Chondrocyte (in vitro differentiated cells): ENCODE measurements at regions not wholly inside any gene's neighbourhood (a gene's known extent, or its start where the extent isn't known, plus 50 kb on each side); places are given as distances from the start of the nearest gene placed in this dataset.

ENCODE experiments used
- DNase-seq: peaks from one replicate; pipeline ENCODE4 v3.0.0; 2021; ENCODE audit warnings: mixed read lengths, low spot score
- H3K27ac Mint-ChIP-seq: one replicate; pipeline ENCODE4 v1.8.0; 2021; ENCODE audit warnings: mild to moderate bottlenecking, moderate library complexity, mixed read lengths; ENCODE audit not compliant: unreplicated experiment
- H3K27me3 Mint-ChIP-seq: 2 replicates; pipeline ENCODE4 v1.8.0; 2021; ENCODE audit warnings: low read depth, mixed read lengths
- H3K36me3 Mint-ChIP-seq: 2 replicates; pipeline ENCODE4 v1.8.0; 2021; ENCODE audit warnings: low read depth, mixed read lengths
- H3K4me1 Mint-ChIP-seq: 2 replicates; pipeline ENCODE4 v1.8.0; 2021; ENCODE audit warnings: low read depth, mild to moderate bottlenecking, mixed read lengths
- H3K4me3 Mint-ChIP-seq: one replicate; pipeline ENCODE4 v1.8.0; 2021; ENCODE audit warnings: mild to moderate bottlenecking, moderate library complexity, mixed read lengths; ENCODE audit not compliant: unreplicated experiment
- H3K9me3 Mint-ChIP-seq: 2 replicates; pipeline ENCODE4 v1.8.0; 2021; ENCODE audit warnings: low read depth, mixed read lengths
- TF ChIP-seq, protein P1 (sequence below): fragments of 200-600 bp; sonication (generic); IDR thresholded peaks from 2 replicates; pipeline ENCODE4 v1.5.0; 2021; ENCODE audit warnings: antibody characterized with exemption, mild to moderate bottlenecking, moderate library complexity

DNA sequence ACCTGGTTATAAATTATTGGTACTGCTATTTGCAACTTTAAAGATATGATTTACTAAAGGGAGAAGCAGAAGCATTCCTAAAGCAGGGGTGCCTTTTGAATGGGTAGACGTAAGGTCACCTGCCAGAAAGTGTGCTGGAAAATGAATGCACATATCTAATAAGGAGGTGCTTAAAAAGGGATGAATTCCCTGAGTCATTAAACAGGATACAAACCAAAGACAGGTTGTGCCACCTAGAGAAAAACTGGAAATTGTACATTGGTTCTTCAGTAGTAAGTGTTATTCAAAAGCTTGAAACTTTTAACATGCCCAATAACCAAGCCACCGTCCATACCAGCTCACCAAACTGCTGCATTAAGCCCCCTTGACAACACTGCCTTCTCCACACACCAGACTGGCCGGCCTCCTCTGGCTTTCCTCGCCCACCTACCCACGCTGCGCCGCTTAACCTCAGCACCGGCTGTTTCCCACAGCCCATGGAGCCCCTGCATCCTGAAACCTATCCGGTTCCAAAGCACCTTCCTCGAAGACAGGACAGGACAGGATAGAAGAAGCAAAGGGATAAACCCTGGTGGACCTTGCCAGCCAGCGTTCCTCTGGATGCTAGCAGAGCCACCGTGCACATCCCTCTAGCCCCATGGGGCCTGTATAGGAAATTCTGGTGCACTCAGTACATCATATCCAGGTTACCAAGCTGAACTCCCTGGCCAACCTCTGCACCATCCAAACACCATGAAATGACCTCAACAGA is 201.5 kb upstream of the CAND1 start:
- Mint-ChIP-seq H3K27me3 (no peaks in the 10 kb centered on the region), H3K36me3 (no peaks in the 10 kb centered on the region), H3K4me3 (peak overlapping the region; percentile 83), H3K9me3 (no peaks in the 10 kb centered on the region), H3K4me1 (peaks cover 22% of the 10 kb centered on the region), H3K27ac (peak overlapping the region; percentile 13)
- no peak for DNase-seq
- TF ChIP-seq, protein P1, sequence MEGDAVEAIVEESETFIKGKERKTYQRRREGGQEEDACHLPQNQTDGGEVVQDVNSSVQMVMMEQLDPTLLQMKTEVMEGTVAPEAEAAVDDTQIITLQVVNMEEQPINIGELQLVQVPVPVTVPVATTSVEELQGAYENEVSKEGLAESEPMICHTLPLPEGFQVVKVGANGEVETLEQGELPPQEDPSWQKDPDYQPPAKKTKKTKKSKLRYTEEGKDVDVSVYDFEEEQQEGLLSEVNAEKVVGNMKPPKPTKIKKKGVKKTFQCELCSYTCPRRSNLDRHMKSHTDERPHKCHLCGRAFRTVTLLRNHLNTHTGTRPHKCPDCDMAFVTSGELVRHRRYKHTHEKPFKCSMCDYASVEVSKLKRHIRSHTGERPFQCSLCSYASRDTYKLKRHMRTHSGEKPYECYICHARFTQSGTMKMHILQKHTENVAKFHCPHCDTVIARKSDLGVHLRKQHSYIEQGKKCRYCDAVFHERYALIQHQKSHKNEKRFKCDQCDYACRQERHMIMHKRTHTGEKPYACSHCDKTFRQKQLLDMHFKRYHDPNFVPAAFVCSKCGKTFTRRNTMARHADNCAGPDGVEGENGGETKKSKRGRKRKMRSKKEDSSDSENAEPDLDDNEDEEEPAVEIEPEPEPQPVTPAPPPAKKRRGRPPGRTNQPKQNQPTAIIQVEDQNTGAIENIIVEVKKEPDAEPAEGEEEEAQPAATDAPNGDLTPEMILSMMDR = no peak

DNA sequence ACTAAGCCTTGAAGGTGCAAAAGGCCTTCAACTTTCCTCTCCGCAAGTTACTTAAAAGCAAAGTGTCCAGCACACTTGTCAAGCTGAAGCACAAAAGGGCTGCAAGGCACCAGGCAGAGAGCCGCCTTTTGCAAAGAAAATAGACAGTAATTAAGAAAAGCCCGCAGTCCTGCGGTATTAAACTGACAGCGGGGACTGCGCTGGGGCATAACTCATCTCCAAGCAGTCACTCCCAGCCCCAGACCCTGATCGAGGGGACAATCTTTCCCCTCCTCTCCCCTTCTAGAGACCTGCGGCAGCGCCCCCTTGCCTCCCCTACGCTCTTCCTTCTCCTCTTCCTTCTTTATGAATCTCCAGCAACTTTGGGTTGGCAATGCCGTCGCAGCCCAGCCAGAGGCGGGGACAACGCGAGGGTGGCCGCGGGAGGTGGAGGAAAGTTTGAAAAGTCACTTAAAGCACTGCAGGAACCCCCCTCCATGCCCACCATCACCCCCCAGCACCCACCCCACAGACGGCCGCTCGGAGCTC is 200.9 kb upstream of the CAND1 start:
- Mint-ChIP-seq H3K4me1 (peaks cover 22% of the 10 kb centered on the region), H3K27me3 (no peaks in the 10 kb centered on the region), H3K27ac (peak overlapping the region; percentile 75), H3K4me3 (peak overlapping the region; percentile 83), H3K9me3 (no peaks in the 10 kb centered on the region), H3K36me3 (no peaks in the 10 kb centered on the region)
- TF ChIP-seq, protein P1 = peak; percentile 63
- DNase-seq = no peak

DNA sequence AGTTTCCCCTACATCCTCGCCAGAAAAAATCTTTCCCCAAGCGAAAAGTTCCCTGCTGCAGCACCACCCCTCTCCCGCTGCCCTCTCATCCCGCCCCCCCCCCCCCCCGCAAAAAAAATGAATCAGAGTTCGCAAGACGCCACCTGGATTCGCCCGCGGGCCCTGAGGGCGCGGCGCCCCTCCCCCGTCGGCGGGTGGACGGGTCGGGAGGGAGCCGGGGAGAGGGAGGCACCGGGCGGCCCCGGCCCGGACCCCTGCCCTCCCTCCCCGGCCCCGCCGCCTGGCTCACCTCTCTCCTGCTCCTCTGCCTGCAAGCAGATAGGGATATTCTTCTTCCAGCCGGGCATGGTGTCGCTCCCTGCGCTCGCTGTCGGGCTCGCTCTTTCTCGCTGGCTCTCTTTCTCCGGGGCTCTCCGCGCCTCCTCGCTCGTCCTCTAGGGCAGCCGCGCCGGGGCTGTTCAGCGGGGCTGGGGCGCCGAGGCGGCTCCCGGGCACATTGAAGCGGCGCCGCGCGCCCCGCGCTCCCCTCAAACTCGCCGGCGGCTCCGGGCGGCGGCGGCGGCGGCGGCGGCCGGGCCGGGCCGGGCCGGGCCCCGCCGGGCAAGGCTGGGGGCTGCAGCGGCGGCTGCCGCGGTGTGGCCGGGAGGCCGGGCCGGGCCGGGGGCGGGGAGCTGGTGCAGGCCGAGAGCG is 200.3 kb upstream of the CAND1 start:
- H3K36me3 Mint-ChIP-seq = no peaks in the 10 kb centered on the region
- DNase-seq = no peak
- peak overlapping the region; percentile 75 for H3K27ac Mint-ChIP-seq
- H3K27me3 Mint-ChIP-seq = no peaks in the 10 kb centered on the region
- TF ChIP-seq, protein P1 = no peak
- H3K4me3 Mint-ChIP-seq = peak overlapping the region; percentile 87
- no peaks in the 10 kb centered on the region for H3K9me3 Mint-ChIP-seq
- peaks cover 22% of the 10 kb centered on the region for H3K4me1 Mint-ChIP-seq

DNA sequence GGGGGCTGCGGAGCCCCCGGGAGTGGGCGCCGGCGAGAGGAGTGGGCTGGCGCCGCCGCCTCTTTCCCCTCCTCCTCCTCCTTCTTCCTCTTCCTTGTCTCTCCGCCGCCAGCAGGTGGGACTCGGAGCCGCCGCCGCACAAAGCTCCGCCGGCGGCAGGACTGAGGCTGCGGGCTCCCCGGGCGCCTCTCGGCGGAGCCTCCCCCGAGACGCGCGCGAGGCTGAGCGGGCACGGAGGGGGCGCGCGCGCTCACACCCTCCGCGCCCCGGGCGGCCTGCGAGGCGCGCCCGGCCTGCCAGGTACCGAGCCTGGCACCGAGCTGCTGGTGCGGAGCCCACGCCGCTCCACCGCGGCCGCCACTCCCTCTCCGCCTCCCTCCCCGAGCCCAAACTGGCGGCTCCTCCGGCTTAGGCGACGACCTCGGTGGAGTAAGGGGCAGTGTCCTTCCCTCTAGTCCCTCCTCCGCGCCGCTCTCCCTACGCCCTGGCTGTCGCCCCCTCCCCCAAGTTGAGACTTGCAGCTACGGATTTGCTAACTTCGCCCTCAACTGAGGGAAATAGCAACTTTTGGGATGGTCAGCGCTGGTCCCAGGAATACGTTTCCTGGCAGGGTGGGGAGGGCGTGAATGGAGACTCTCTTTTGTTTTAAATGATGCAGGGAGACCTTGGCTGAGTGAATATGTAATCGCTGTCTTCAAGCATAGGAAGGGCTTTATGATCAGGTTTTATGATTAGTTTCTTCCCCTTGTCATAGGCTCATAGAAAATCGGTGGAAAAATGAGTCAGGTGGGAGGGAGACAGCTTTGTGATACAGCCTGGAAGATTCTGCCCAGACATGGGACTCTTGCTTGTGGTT is 199.5 kb upstream of the CAND1 start:
- H3K27ac Mint-ChIP-seq = peak overlapping the region; percentile 70
- no peaks in the 10 kb centered on the region for H3K9me3 Mint-ChIP-seq
- TF ChIP-seq, protein P1 = peak; percentile 40
- DNase-seq = no peak
- no peaks in the 10 kb centered on the region for H3K36me3 Mint-ChIP-seq
- peaks cover 22% of the 10 kb centered on the region for H3K4me1 Mint-ChIP-seq
- H3K27me3 Mint-ChIP-seq = no peaks in the 10 kb centered on the region
- peak overlapping the region; percentile 78 for H3K4me3 Mint-ChIP-seq

DNA sequence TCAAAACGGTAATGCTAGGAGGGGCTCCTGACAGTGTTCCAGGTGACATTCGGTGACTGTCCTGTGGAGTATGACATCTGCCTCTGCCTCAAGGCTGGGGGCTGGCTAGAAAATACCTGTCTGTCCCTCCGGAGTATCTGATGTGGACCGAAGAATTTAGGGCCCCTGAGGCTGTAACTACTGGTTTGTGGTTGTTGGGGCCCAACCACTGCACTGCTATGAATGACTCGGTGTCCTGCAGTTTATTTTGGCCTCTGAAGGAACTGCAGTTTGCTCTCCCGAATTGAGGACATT is 198.9 kb upstream of the CAND1 start:
- peaks cover 22% of the 10 kb centered on the region for H3K4me1 Mint-ChIP-seq
- peaks cover 4% of the 10 kb centered on the region for H3K27me3 Mint-ChIP-seq
- DNase-seq = no peak
- H3K9me3 Mint-ChIP-seq = no peaks in the 10 kb centered on the region
- H3K36me3 Mint-ChIP-seq = no peaks in the 10 kb centered on the region
- no peak overlapping the region for H3K27ac Mint-ChIP-seq
- H3K4me3 Mint-ChIP-seq = peak overlapping the region; percentile 78
- TF ChIP-seq, protein P1 = no peak
